Right lobe of liver (tissue), 4 donors: ENCODE measurements at regions not wholly inside any gene's neighbourhood (a gene's known extent, or its start where the extent isn't known, plus 50 kb on each side); places are given as distances from the start of the nearest gene placed in this dataset.

Experiments
- CTCF ChIP-seq, 4 donors: fragments of 200-600 bp in 3 of 4; fragments of 450-650 bp in 1 of 4; IDR thresholded peaks; one replicate each; pipeline versions ENCODE4 v1.5.1 to v1.8.0; 2016 to 2022; ENCODE audit warnings: antibody characterized with exemption in 4 of 4, mild to moderate bottlenecking in 2 of 4
- POLR2A ChIP-seq: fragments of 450-650 bp; IDR thresholded peaks from one replicate; pipeline ENCODE4 v1.6.1; 2017; ENCODE audit warnings: antibody characterized with exemption, mild to moderate bottlenecking
- donor health status: DM: no; HTN: no; CAD: no.
- donor health status: DM: no; HTN: no; CAD: no.
- donor health status: DM: no; HTN: yes; CAD: no.

GRCh38 chr16:64278196-64278595, 843.7 kb downstream of the CDH11 start:
- TF ChIP-seq CTCF (IDR thresholded peaks at IDR 0.05) (no peak), POLR2A (no peak)
